K562 (cell line): ENCODE measurements at regions not wholly inside any gene's neighbourhood (a gene's known extent, or its start where the extent isn't known, plus 50 kb on each side); places are given as distances from the start of the nearest gene placed in this dataset.
A peak's percentile ranks its signal among the peaks of the same experiment; 100 is the strongest.

Experiments
- ATAC-seq: fragments of 200-7000 bp; cut with Tn5 transposase; 3 replicates; pipeline ENCODE4 v1.9.1; 2020; ENCODE audit warnings: moderate library complexity
- BruUV-seq: library from RNA; stranded (reverse); fragments of 400-500 nt; replicated peaks from 2 replicates; lab custom pipeline; 2021; lab: Mats Ljungman, UMichigan
- CTCF ChIA-PET: fragments of 300-600 bp; formaldehyde crosslinking; extraction: SDS; loops from one replicate; lab custom pipeline; 2021; ENCODE audit warnings: low intra/inter-chr PET ratio; lab: Yijun Ruan, JAX
- POLR2A ChIA-PET: fragments of 300-600, 350-650 bp; sonication (Branson Sonifier 250); formaldehyde crosslinking; extraction: SDS; loops from one replicate; lab custom pipeline; 2021; ENCODE audit warnings: antibody characterized with exemption, inconsistent platforms; lab: Yijun Ruan, JAX
- DNase-seq, 4 experiments: peaks; one replicate each; pipeline versions ENCODE4 v3.0.0 to v3.0.0-alpha.2; 2011 to 2018; ENCODE audit warnings: low spot score in 3 of 4, mixed read lengths in 3 of 4; ENCODE audit errors: extremely low read depth in 1 of 4
- FAIRE-seq: peaks from 2 replicates; lab custom pipeline; 2011; peaks lifted over from hg19 to GRCh38; lab: Jason Lieb, UNC
- H2AFZ ChIP-seq: 2 replicates; pipeline ENCODE4 v1.6.0; 2011; ENCODE audit warnings: low read depth, low read length, control low read depth, inconsistent platforms
- H3K27ac ChIP-seq: fragments of 200-600 bp; 3 replicates; pipeline ENCODE4 v1.8.0; 2011; ENCODE audit warnings: low read depth, mild to moderate bottlenecking, control low read depth, inconsistent platforms, low read length, moderate library complexity, mixed read lengths; ENCODE audit errors: extremely low read depth
- H3K27me3 ChIP-seq, 2 experiments: fragments of 300-600 bp in 1 of 2; 2 replicates in 1 of 2; 3 replicates in 1 of 2; pipeline versions ENCODE4 v1.6.0 to v1.8.0; 2011; ENCODE audit warnings: inconsistent platforms in 2 of 2, low read length in 2 of 2, mild to moderate bottlenecking in 1 of 2, mixed read lengths in 1 of 2, moderate library complexity in 1 of 2; ENCODE audit not compliant: control insufficient read depth in 2 of 2, insufficient read depth in 2 of 2
- H3K36me3 ChIP-seq: fragments of 300-600 bp; 3 replicates; pipeline ENCODE4 v1.8.0; 2011; ENCODE audit warnings: mild to moderate bottlenecking, low read length, inconsistent platforms; ENCODE audit not compliant: control insufficient read depth, insufficient read depth
- H3K4me1 ChIP-seq, 2 experiments: fragments of 200-600 bp in 1 of 2; replicated peaks in 1 of 2; 2 replicates in 1 of 2; 3 replicates in 1 of 2; pipeline versions ENCODE4 v1.5.1 to v1.8.0; 2011; ENCODE audit warnings: inconsistent platforms in 2 of 2, low read length in 2 of 2, mild to moderate bottlenecking in 1 of 2, mixed read lengths in 1 of 2, moderate library complexity in 1 of 2; ENCODE audit not compliant: control insufficient read depth in 2 of 2, insufficient read depth in 2 of 2
- H3K4me2 ChIP-seq: 2 replicates; pipeline ENCODE4 v1.6.1; 2011; ENCODE audit warnings: low read length, control low read depth, inconsistent platforms, mixed read lengths; ENCODE audit not compliant: insufficient read depth
- H3K4me3 ChIP-seq: fragments of 200-600 bp; sonication (generic), shearing (Covaris generic); 2 replicates; pipeline ENCODE4 v1.5.1; 2016; ENCODE audit warnings: control low read depth, inconsistent platforms
- H3K79me2 ChIP-seq: fragments of 200-600 bp; 3 replicates; pipeline ENCODE4 v1.8.0; 2011; ENCODE audit warnings: low read length, inconsistent platforms; ENCODE audit not compliant: control insufficient read depth, insufficient read depth
- H3K9ac ChIP-seq, 2 experiments: 2 replicates each; pipeline versions ENCODE4 v1.6.0 to v1.6.1; 2011; ENCODE audit warnings: low read depth in 2 of 2, low read length in 2 of 2, control low read depth in 1 of 2, inconsistent platforms in 1 of 2, mild to moderate bottlenecking in 1 of 2, mixed read lengths in 1 of 2; ENCODE audit not compliant: insufficient read depth in 1 of 2
- H3K9me1 ChIP-seq: one replicate; pipeline ENCODE4 v1.6.0; 2011; ENCODE audit warnings: inconsistent platforms, mild to moderate bottlenecking, low read length, moderate library complexity; ENCODE audit not compliant: control insufficient read depth, insufficient read depth
- H3K9me3 ChIP-seq: replicated peaks from 2 replicates; pipeline ENCODE4 v1.5.1; 2011; ENCODE audit warnings: low read depth, low read length, inconsistent platforms; ENCODE audit not compliant: control insufficient read depth, insufficient read depth
- H4K20me1 ChIP-seq: replicated peaks from 2 replicates; pipeline ENCODE4 v1.6.1; 2011; ENCODE audit warnings: low read length, inconsistent platforms, mixed read lengths; ENCODE audit not compliant: control insufficient read depth, insufficient read depth
- BCOR ChIP-seq: fragments of 450-650 bp; IDR thresholded peaks from 2 replicates; pipeline ENCODE4 v1.6.1; 2016
- CTCF ChIP-seq, 3 experiments: IDR thresholded peaks in 2 of 3; conservative IDR thresholded peaks in 1 of 3; 2 replicates each; pipeline ENCODE4 v1.5.1; 2011 to 2012; ENCODE audit warnings: low read length in 3 of 3, mild to moderate bottlenecking in 3 of 3, control low read depth in 2 of 3, improper control_type of control experiment in 1 of 3, inconsistent platforms in 1 of 3, low read depth in 1 of 3, mixed read lengths in 1 of 3, moderate library complexity in 1 of 3; ENCODE audit not compliant: insufficient read depth in 2 of 3
- DEAF1 ChIP-seq: fragments of 450-650 bp; formaldehyde crosslinking; IDR thresholded peaks from 2 replicates; pipeline ENCODE4 v1.4.0; 2020; ENCODE audit warnings: mild to moderate bottlenecking, moderate library complexity
- ETS1 ChIP-seq: conservative IDR thresholded peaks from 2 replicates; pipeline ENCODE4 v1.6.1; 2011; ENCODE audit warnings: low read depth, mild to moderate bottlenecking, low read length; ENCODE audit not compliant: control insufficient read depth
- GATAD2B ChIP-seq: fragments of 450-650 bp; IDR thresholded peaks from 2 replicates; pipeline ENCODE4 v1.6.1; 2017; ENCODE audit warnings: mild to moderate bottlenecking, borderline replicate concordance
- GTF2F1 ChIP-seq: IDR thresholded peaks from 2 replicates; pipeline ENCODE4 v1.6.1; 2011; ENCODE audit warnings: low read depth, low read length, improper control_type of control experiment
- HDGF ChIP-seq: fragments of 450-650 bp; IDR thresholded peaks from 2 replicates; pipeline ENCODE4 v1.6.1; 2016
- MCM7 ChIP-seq, 2 experiments: fragments of 450-650 bp; IDR thresholded peaks; 2 replicates each; pipeline ENCODE4 v1.6.1; 2016 to 2018
- RAD21 ChIP-seq, 2 experiments: fragments of 250-450 bp in 1 of 2; fragments of 450-650 bp in 1 of 2; sonication (Bioruptor Pico) in 1 of 2; formaldehyde crosslinking in 1 of 2; IDR thresholded peaks in 1 of 2; conservative IDR thresholded peaks in 1 of 2; 2 replicates each; pipeline versions ENCODE4 v1.4.0 to v1.8.0; 2020 to 2022; ENCODE audit warnings: mild to moderate bottlenecking in 2 of 2, moderate library complexity in 1 of 2
- SMC3 ChIP-seq: conservative IDR thresholded peaks from 2 replicates; pipeline ENCODE4 v1.6.1; 2011; ENCODE audit warnings: low read depth, low read length, improper control_type of control experiment; ENCODE audit not compliant: insufficient read depth
- SRSF9 ChIP-seq: fragments of 200-400 bp; formaldehyde crosslinking; IDR thresholded peaks from 2 replicates; pipeline ENCODE4 v1.6.1; 2017; ENCODE audit warnings: low read depth, low read length, borderline replicate concordance
- TFE3 ChIP-seq: fragments of 450-650 bp; formaldehyde crosslinking; IDR thresholded peaks from 2 replicates; pipeline ENCODE4 v1.4.0; 2020; ENCODE audit warnings: mild to moderate bottlenecking, mixed read lengths
- XRCC3 ChIP-seq: fragments of 450-650 bp; IDR thresholded peaks from 2 replicates; pipeline ENCODE4 v1.6.1; 2017; ENCODE audit warnings: mild to moderate bottlenecking, moderate library complexity
- WGBS: fragments of 100-300 bp; shearing (Covaris generic); methylation state at CpG from one replicate; pipeline ENCODE4 v1.1.6; 2016; ENCODE audit warnings: low coverage, mixed read lengths; ENCODE audit not compliant: insufficient coverage; ENCODE audit errors: missing lambda C conversion rate; 5-methylcytosine and 5-hydroxymethylcytosine counted together
- in situ Hi-C: fragments of 300-500 bp; cut with MboI; formaldehyde crosslinking; loops from 4 replicates; pipeline ENCODE4 v1.15.0; 2018; ENCODE audit warnings: inconsistent platforms, mixed read lengths
- intact Hi-C: fragments of 100-400 bp; cut with micrococcal nuclease; formaldehyde crosslinking; loops from 2 replicates; pipeline ENCODE4 v1.14.2; 2022

GRCh38 chr3:35908366-35909232 is 269.3 kb downstream of the ARPP21 start:
- H4K20me1 ChIP-seq = no peaks in the 10 kb centered on the region
- H3K4me2 ChIP-seq = no peak overlapping the region
- DNase-seq (peak; percentile 23 to 65 (median 38)), ATAC-seq (peak; percentile 72; the same call in 2 of the 3 replicates), FAIRE-seq (peak; percentile 69)
- H3K36me3 ChIP-seq = no peaks in the 10 kb centered on the region
- H3K27me3 ChIP-seq = no peaks in the 10 kb centered on the region
- no TSS peak for BruUV-seq
- no peaks in the 10 kb centered on the region for H3K4me1 ChIP-seq
- H3K9ac ChIP-seq = no peak overlapping the region
- H3K27ac ChIP-seq = no peak overlapping the region
- POLR2A ChIA-PET = no interaction called here
- intact Hi-C loops = no loop called here
- no peak overlapping the region for H2AFZ ChIP-seq
- H3K4me3 ChIP-seq = no peak overlapping the region
- H3K9me1 ChIP-seq = no peaks in the 10 kb centered on the region
- peak; percentile 37 to 56 (median 54) for TF ChIP-seq CTCF (IDR thresholded peaks at IDR 0.05 in 2 of 3, conservative IDR thresholded peaks at IDR 0.05 in 1 of 3; ENCODE audit: insufficient read depth in 2 of 3, low read depth in 1 of 3, low read length in 3 of 3)
- peak; percentile 44; the same call in 1 of the 2 replicates for TF ChIP-seq DEAF1 (CRISPR knock-in tag)
- no peak for TF ChIP-seq ETS1
- TF ChIP-seq RAD21 (CRISPR knock-in tag; conservative IDR thresholded peaks at IDR 0.05 in 1 of 2, IDR thresholded peaks at IDR 0.05 in 1 of 2) = peak; percentile 54 to 63
- no peak for TF ChIP-seq XRCC3
- no peak for TF ChIP-seq GATAD2B
- TF ChIP-seq MCM7 (IDR thresholded peaks at IDR 0.05) = no peak
- TF ChIP-seq BCOR = no peak
- TF ChIP-seq SMC3 = 0 out of 2 replicates have a peak, but pooled peaks have one; percentile 26
- no peak for TF ChIP-seq GTF2F1
- TF ChIP-seq HDGF = no peak
- no peak for TF ChIP-seq SRSF9
- peak; percentile 42 for TF ChIP-seq TFE3 (CRISPR knock-in tag)
- in situ Hi-C loops = no loop called here
- no peaks in the 10 kb centered on the region for H3K79me2 ChIP-seq
- CTCF ChIA-PET = no interaction called here
- 2% methylated on average over 9 of the region's 9 CpGs for WGBS
- no peaks in the 10 kb centered on the region; the same call in 1 of the 2 replicates for H3K9me3 ChIP-seq
